22Rv1 (cell line): ENCODE measurements at regions not wholly inside any gene's neighbourhood (a gene's known extent, or its start where the extent isn't known, plus 50 kb on each side); places are given as distances from the start of the nearest gene placed in this dataset.

ENCODE experiments used
- CTCF ChIP-seq: fragments of 450-650 bp; IDR thresholded peaks from 2 replicates; pipeline ENCODE4 v1.5.1; 2017; ENCODE audit warnings: mild to moderate bottlenecking
- ZFX ChIP-seq: fragments of 450-650 bp; IDR thresholded peaks from 2 replicates; pipeline ENCODE4 v1.6.1; 2017; ENCODE audit warnings: antibody characterized with exemption, borderline replicate concordance

DNA sequence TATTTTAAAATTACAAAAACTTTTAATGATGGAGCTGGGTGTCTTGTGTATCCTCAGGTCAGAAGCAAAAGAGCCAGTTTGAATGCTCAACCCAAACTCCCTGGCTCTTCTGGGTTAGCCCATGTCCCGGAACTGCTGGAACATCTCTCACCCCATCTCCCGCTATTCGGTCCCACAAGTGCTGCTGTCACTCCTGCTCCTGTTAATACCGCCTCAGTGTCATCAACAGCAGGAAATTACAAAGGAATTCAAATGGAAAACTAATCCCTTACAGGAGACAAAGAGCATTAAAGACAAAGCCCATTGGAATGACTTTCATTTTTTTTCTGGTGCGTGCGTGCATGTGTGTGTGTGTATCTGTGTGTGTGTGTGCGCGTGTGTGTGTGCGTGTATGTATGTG is 112.0 kb upstream of the C7orf33 start:
- TF ChIP-seq CTCF = no peak
- no peak for TF ChIP-seq ZFX
